CD4-positive, alpha-beta T cell treated with Interleukin-12 subunit alpha and Interleukin-12 subunit beta, for 1 hour (primary cell): ENCODE measurements at regions not wholly inside any gene's neighbourhood (a gene's known extent, or its start where the extent isn't known, plus 50 kb on each side); places are given as distances from the start of the nearest gene placed in this dataset.
"Not testable (repeated sequence)": the region's sequence is repeated elsewhere in the genome, so short reads cannot be mapped to it uniquely, and the experiment has no call there.

Experiments used
- DNase-seq: peaks from one replicate; pipeline ENCODE4 v3.0.0-alpha.2; 2020

DNA sequence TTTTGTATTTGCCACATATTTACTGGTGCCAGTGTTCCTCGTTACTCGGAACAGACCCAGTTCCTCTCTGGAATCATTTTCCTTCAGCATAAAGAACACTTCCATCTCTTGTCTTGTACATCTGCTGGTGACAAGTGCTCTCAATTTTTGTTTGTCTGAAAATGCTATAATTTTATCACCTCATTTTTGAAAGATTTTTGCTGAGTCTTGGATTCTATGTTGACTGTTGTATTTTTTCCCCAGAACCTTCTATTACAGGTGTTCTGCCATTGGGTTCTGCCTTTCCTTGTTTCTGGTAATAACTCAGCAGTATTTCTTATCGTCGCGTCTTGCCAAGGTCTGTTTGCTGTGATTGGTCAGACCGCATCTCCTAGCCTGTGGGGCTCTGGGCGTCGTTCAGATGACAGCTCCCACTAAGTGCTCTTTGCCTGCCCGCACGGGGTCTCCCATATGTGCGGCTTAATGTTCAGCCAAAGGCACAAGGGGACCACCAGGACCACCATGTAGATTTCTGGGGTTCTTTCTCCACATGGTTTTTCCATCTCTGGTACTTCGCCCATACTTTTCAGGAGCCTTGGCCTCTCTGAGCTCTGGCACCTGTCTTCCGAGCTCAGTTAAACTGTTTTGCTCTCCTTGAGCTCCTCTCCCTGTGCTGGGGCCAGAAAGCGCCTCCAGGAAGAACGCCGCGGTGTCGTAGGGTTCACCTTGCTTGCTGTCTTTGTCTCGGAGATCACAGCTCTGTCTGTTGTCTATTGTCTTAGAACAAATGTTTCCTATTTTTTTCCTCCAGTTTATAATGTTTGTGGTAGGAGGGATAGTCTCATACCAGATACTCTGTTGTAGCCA lies 80.0 kb downstream of the METRNL start:
- no peak for DNase-seq

DNA sequence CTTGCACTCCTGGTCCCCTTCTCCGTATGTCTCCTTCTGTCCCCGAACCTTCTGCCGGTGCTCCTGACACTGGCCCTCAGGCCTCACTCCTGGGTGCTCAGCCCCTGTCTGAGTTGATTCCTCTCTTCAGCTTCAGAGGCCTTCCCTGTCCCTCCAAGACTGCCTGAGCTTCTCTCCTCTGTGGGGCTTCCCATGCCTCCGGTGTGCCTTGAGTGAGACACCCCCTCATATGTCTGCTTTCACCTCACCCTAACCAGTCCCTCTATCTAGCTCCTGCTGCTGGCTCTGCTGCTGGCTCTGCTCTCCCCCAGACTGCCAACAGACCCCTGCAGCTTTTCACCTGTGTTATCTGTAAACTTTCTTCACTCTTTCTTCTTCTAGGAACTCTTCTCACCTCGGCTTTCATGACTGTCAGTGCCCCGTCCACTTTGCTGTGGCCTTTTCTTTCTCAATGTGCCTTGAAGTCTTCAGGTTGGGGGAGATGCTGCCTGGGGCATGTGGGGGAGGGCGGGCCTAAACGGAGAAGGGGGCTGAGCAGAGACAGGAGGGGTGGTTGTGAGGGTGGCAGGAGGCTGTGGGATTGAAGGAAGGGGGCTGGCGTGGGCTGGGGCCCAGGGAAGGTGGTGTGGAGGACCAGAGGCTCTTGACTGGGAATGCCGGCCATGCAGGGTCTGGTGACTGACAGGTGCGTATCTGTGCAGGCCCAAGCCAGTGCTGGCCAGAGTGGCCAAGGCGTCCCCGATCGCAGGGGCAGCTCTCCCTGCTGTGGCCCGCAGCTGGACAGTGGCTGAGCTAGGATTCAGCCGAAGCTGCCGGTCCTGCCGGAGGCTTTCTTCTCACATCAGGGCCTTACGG lies 81.3 kb downstream of the METRNL start:
- DNase-seq = no peak

DNA sequence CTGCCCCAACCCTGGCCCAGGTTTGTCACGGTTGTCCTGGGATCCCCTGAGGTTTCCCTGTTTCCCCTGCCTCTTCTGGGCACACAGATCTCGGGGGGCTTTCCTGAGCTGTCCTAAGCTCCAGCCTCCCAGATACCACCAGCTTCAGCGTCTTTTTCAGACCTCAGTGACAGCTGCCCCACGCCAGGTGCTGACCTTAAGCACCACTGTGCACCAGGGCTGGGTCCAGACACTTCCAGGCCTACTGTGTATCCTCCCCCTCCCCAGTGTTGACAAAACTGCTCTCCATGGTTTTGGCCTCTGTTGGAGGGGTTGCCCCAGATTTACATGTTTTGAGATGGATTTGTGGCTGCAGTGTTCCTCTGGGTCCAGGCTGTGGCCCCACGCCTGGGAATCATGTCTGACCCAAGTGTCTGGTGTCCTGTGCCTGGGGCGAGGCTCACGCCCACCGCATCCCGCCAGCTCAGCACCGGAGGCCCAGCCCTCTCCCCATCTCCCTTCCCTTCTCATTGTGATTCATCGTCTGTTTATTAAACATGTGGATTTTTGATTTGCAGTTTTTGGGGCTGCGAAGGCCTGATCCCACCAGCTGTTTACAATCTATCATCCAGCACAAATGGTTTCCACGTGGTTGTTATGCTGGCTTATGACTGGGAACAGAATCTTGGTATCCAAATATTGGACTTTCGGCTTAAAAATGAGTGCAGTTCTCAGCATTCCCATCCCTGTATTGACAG lies 82.1 kb downstream of the METRNL start:
- no peak for DNase-seq

DNA sequence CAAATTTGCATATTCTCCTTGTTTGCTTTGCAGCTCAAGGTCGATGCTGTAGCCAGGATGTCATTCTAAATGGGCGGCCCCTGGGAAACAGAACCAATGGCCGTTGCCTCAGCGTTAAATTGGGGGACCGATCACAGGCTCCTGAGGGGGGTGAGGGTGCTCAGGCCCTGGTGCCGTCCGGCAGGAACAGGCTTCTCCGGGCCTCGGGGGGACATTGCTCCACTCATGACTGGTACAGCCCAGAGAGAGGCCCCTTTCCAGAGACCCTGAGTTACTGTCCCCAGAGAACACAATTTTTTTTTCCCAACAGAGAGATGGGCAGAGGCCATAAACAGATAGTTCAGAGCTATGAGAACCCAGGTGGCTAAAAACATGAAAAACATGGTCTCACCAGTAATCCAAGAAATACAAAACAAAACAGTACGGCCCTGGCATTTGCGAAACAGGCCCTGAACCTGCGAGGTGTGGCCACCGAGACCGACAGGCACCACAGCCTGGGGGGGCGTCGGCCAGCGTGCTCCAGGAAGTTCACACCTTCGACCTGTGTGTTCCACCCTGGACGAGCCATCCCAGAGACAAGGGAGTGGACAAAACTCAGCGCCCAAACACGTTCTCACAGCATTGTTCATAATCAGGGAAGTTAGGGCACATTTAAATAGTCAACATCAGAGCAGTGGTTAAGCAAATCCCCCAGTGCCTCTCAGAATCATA lies 82.8 kb downstream of the METRNL start:
- no peak for DNase-seq

DNA sequence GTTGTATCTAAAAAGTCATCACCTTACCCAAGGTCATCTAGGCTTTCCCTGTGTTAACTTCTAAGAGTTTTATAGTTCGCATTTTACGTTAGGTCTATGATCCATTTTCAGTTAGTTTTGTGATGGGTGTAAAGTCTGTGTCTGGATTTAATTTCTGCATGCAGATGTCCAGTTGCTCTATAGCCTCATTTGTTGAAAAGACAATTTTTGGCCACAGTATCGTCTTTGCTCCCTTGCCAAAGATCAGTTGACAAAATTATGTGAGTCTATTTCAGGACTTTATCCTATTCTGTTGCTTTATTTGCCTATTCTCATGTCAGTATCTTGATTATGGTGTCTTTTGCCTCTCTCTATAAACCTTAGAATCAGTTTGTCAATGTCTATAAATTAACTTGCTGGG lies 85.1 kb downstream of the METRNL start:
- no peak for DNase-seq

DNA sequence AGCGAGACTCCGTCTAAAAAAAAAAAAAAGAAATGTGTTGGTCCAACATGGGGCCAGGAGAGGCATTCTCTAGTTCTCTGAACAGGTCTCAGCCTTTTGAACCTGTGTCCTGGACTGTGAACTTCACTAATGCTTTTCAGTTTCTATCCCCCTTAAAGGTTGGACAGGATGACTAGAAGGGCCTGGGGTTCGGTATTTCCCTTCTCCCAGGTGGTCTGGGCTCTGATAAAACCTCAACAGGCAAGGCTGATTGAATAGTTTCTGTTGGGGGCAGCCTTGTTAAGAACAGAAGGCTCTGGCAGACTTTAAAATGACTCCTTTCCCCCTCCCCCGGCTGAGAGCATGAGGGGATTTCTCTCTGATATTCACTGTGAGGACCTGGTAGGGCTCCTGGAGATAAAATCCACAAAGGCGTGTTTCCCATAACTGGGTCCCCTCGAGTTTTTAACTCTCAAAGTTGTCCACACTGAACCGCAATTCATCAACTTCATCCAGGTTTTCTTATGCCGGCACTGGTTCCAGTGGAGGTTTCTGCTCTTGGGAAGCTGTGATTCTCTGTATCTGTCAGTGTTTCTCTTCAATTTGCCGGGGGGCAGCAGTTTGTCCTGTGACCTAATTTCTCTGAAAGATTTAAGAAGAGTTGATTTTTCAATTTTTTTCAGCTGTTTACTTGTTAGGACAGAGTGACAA lies 91.3 kb downstream of the METRNL start:
- DNase-seq = no peak

DNA sequence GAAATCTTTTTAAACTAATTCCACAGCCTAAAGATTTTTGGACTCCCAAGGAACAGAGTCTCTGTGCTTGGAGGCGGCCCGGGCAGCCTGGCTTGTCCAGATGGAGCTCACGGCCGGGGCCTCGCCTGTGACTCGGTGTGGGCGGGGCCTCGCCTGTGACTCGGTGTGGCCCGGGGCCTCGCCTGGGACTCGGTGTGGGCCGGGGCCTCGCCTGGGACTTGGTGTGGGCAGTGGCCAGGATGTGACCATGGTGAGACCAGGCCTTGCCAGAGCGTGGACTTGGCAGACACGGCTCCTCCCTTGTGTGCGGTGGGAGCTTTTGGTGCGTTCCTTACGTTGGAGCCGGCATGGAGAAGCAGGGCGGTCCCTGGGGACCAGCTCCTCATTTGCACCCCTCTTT lies 92.3 kb downstream of the METRNL start:
- no peak for DNase-seq

DNA sequence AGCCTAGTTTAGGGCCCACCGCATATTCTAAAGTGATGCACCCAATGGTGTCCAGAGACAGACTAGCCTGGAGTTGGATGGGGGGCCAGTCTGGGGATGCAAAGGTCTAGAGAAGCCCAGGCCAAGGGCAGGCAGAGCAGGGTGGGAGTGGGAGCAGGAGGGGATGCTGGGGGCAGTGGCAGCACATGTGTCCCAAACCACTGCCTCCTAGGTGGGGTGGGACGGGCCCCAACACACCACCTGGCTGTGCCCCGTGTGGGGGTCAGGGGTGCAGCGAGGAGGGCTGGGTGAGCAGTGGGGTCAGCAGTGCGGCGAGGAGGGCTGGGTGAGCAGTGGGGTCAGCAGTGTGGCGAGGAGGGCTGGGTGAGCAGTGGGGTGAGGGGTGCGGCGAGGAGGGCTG lies 92.7 kb downstream of the METRNL start:
- not testable (repeated sequence) for DNase-seq

DNA sequence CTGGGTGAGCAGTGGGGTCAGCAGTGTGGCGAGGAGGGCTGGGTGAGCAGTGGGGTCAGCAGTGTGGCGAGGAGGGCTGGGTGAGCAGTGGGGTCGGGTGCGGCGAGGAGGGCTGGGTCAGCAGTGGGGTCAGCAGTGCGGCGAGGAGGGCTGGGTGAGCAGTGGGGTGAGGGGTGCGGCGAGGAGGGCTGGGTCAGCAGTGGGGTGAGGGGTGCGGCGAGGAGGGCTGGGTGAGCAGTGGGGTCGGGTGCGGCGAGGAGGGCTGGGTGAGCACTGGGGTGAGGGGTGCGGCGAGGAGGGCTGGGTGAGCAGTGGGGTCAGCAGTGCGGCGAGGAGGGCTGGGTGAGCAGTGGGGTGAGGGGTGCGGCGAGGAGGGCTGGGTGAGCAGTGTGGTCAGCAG lies 93.2 kb downstream of the METRNL start:
- not testable (repeated sequence) for DNase-seq

DNA sequence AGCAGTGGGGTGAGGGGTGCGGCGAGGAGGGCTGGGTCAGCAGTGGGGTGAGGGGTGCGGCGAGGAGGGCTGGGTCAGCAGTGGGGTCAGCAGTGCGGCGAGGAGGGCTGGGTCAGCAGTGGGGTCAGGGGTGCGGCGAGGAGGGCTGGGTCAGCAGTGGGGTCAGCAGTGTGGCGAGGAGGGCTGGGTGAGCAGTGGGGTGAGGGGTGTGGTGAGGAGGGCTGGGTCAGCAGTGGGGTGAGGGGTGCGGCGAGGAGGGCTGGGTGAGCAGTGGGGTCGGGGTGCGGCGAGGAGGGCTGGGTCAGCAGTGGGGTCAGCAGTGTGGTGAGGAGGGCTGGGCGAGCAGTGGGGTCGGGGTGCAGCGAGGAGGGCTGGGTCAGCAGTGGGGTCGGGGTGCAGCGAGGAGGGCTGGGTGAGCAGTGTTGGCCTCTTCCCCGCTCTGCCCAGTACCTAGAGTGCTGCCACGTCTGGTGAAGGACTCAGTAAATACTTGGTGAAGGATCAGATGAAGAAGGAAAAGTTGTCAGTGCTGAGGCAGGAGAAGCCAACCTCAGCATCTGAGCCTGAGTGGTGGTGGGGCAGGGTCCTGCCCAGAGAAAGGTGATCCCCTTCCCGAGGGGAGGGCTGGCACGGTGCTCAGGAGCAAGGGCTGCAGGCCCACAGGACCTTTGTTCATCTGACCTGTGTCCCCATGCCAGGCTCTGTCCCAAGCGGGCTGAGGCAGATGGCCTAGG lies 93.9 kb downstream of the METRNL start:
- DNase-seq = not testable (repeated sequence)

DNA sequence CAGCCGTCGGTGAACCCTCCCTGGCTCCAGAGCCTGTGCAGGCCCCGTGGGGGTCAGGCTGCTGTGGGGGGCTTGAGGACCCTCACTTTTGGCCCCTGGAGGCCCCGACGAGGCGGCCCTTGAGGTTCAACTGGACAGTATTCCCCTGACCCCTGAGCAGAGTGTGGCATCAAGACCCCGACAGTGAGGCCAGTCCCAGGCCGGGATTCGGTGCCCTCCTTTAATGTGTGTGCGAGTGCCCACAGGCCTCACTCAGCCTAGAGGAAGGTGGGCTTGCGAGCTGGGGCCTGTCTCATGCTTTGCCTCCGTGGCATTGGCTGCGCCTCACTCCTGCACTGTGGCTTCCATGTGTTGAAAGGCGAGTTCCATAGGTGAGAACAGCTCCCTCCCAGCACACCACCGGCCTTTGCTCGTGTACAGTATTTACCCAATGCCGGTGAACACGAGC lies 94.5 kb downstream of the METRNL start:
- DNase-seq = no peak

DNA sequence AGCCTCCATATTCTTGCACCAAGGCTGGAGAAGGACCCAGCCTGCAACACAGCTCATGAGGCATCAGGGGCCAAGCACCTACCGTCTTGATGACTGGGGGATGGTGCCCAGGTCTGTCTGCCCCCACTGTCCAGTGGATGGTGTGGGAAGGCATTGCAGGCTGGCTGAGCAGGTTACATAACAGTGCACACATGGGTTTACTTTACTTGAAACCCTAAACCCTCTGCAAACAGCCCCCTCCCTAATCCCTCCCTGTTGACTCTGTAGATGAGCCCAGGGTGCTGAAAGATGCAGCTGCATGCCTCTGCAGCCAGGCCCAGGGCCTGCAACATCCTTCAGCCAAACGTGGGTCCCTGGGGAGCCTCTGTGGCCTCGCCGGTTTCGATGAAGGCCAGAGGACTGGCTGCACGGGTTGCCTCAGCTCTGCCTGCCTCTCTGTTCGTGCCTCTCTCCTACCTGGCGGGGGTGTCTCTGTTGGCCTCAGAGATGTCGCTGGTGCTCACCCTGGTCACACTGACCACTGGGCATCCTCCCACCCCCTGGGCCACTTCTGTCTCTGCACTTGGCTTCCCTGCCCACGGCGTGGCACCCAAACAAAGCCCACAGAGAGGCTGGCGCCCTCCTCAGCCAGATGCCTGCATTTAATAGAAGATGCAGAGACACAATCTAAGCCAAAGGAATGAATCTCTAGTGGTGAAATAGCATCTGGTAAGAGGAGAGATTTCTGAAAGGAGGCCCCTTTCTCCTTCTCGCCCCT lies 95.1 kb downstream of the METRNL start:
- no peak for DNase-seq

DNA sequence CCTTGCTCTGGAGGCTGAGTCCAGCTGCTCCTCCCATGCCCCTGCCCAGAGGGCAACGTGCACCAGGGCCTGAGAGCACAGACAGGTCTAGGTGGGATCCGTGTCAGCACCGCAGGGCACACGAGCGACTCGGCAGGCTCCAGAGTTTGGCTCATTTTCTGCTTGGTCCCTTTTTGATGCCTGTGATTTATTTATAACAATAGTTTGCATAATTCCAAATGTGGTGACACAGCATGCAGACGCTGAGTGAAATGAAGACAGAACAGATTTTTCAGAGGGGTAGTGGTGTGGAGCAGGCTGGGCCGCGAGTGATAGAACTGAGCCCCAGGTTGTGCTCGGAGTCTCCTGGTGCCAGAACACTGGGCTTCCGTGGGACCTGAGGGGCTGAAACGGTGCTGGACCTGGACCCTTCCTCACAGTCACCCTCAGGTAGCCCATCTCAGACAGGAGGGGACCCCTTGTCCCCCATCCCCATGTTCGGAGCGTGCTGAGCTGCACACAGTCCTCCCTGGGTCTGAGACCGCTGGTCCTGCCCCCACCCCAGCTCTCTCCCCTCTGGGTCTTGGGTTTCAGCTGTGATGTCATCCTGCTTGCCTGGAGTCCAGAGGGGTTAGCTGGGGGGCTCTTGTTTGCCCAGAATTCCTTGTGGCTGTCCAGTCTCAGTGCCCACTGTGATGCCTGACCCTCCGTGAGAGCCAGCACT lies 95.9 kb downstream of the METRNL start:
- no peak for DNase-seq

DNA sequence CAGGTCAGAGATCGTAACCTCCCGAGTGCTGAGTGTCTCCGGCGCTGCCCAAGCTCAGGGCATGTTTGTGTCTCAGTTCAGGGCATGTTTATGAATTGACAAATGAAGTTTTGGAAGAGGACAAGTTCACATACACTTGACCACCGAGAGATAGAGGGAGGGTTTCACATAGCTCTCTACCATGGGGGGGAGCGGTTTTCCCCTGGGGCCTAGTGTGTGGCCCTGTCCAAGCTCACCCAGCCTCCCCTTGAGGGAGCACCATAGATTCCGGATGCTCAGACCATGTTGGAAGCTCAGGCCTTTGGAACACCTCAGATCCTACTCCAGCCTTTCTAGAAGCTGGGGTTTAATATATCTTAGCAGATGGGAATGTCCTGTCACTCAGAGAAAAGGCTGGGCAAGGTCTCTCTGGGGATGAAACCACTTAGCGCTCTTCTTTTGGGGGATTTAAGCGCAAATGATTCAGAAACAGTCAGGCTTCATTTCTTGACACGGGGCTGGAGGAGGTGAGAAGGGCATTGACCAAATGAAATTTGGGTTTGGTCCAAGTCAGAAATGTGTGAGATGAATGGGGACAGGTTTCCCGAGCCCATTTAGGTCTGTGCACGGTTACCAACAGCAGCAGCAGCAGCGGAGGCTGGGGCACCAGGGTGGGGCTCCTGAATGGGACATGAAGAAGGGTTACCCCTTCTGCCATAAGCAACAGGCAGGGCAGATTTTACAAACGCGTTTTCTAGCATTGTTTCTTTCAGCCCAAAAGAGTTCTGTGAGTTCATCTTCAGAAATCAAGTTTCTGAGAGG lies 96.6 kb downstream of the METRNL start:
- DNase-seq = no peak

DNA sequence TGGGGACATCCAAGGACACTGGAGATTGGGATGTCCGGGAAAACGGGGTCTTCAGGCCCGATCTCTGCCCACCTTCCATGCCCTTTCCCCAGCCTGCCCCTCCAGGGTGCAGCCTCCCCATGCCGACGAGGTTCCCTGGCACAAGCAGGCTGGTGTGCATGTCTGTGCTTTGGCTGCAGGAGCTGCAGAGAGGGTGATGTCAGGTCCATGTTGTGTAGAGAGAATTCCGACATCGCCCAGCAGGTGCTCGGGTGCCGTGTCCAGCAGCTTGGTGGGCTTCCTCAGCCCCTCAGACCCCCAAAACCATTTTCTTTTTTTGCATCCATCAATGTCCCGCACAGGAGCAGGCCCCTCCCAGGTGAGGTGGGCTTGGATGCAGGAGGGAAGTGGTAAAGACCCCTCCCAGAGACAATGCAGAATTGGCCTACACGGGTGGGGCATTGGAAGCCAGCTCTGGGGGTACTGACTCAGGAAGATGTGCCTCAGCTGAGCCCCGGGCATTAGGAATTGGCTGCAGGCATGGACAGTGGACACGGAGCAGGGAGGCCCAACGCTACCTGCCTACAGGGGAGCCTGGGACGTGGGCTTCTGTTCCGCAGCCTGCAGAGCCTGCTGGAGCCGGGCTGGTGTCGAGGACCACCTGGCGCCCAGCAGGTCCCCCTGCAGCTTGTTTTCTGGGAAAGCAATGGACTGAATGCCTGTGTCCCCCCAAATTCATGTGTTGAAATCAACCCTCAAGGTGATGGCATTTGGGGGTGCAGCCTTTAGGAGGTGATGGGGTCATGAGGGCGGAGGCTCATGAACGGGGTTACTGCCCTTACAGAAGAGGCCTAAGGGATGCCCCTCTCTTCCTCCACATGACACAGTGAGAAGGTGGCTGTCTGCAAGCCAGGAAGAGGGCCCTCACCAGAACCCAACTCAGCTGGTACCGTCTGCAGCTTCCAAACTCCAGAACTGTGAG lies 97.5 kb downstream of the METRNL start:
- DNase-seq = no peak

DNA sequence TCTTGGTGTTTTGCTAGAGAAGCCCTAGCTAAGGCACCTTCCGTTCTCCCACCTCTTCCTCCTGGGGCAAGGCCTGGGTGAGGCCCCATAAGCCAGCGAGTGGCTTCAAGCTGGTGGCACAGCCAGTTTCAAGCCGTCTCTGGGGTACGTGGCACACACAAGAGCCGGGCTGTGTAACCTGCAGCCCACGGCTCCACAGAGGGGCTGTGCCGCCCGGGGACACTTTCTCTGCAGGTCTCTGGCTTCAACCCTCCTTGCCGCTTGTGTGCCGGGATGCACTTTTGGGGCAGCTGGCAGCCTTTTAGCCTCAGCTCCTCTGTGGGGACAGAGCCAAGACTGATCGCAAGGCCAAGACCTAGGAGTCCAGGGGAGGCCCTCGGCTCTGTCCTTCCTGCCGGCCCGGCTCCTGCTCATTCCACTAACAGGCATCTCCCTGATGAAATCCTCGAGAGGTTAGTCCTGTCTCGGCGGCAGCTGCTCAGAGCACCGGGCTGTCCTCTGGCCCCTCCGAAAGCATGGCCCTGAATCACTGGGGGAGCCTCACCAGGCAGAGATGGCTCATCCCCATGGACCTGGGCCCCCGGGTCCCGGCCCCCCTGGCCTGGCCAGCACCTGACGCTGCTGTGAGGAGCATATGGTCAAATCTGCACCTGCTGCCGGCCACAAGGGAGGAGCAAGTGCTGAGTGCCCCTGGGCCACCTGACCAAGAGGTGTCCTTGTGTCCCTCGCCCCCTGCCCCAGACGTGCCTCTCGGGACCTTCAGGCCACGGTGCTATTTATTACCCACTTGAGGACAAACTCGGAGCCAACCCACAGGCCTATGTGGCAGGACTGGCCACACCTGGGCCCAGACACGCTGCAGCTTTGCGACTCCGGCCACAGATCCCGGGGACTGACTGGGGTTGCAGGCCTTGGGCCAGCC lies 98.5 kb downstream of the METRNL start:
- DNase-seq = no peak
